ENCODE measurements at regions not wholly inside any gene's neighbourhood (a gene's known extent, or its start where the extent isn't known, plus 50 kb on each side); places are given as distances from the start of the nearest gene placed in this dataset.

- Mint-ChIP-seq H3K27ac (no peak overlapping the region), H3K27me3 (no peaks in the 10 kb centered on the region), H3K9me3 (no peaks in the 10 kb centered on the region), H3K4me3 (no peak overlapping the region), H3K4me1 (ENCODE audit: low read depth in 2 of 2) (no peaks in the 10 kb centered on the region), H3K36me3 (no peaks in the 10 kb centered on the region)
- DNase-seq (ENCODE audit: low spot score) (no peak), ATAC-seq (no peak)
Measured at GRCh38 chr12:86931714-86932113, 675.5 kb upstream of the MGAT4C start.

DNA sequence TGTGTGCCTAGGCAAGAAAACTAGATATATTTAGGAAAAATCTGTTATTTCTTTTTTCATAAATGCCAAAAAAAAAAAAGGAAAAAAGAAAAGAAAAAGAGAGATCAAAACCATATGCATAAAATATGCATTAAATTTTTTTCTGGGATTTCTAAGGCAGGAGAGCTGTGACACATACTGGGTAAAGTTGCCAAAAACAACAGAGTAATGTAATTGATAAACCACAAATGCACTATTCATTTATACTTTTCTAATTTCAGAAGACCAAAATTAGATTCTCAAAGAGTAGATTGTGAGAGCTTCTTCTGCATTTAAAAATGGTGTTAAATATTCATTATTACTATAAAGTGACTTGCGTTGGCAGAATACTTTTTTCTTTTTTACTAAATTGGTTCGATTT is 673.8 kb upstream of the MGAT4C start:
- no peak overlapping the region for H3K27ac Mint-ChIP-seq
- H3K36me3 Mint-ChIP-seq = no peaks in the 10 kb centered on the region
- H3K4me1 Mint-ChIP-seq (ENCODE audit: low read depth in 2 of 2) = no peaks in the 10 kb centered on the region
- H3K9me3 Mint-ChIP-seq = peaks cover 6% of the 10 kb centered on the region
- no peak for DNase-seq (ENCODE audit: low spot score)
- H3K27me3 Mint-ChIP-seq = no peaks in the 10 kb centered on the region
- H3K4me3 Mint-ChIP-seq = no peak overlapping the region
- no peak for ATAC-seq

DNA sequence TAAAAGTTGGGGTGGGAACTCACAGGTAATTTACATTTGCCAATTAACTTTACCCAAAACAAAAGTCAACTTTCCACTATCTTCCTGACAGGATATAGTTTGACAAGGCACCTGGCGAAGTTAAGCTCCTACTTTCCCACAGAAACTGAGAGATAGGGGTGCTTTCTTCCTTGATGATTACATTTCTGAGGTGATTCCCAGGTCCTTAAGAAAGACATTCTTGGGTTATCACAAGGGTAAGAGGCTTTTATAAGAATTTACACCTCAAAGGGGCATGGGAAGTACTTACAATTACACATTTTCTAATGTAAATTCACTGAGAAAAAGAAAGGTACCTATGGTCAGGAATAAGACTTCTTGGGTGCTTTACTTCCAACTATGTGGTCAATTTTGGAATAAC is 660.9 kb upstream of the MGAT4C start:
- peaks cover 10% of the 10 kb centered on the region for H3K36me3 Mint-ChIP-seq
- H3K4me1 Mint-ChIP-seq (ENCODE audit: low read depth in 2 of 2) = no peaks in the 10 kb centered on the region
- no peak overlapping the region for H3K4me3 Mint-ChIP-seq
- ATAC-seq (no peak), DNase-seq (ENCODE audit: low spot score) (no peak)
- H3K9me3 Mint-ChIP-seq = peaks cover 13% of the 10 kb centered on the region
- no peaks in the 10 kb centered on the region for H3K27me3 Mint-ChIP-seq
- H3K27ac Mint-ChIP-seq = no peak overlapping the region

- no peak for DNase-seq (ENCODE audit: low spot score)
- Mint-ChIP-seq H3K4me1 (ENCODE audit: low read depth in 2 of 2) (no peaks in the 10 kb centered on the region), H3K36me3 (peaks cover 6% of the 10 kb centered on the region), H3K27me3 (no peaks in the 10 kb centered on the region), H3K9me3 (peaks cover 14% of the 10 kb centered on the region), H3K27ac (no peak overlapping the region), H3K4me3 (no peak overlapping the region)
- no peak for ATAC-seq
Measured at GRCh38 chr12:86914721-86915120, 658.5 kb upstream of the MGAT4C start.

DNA sequence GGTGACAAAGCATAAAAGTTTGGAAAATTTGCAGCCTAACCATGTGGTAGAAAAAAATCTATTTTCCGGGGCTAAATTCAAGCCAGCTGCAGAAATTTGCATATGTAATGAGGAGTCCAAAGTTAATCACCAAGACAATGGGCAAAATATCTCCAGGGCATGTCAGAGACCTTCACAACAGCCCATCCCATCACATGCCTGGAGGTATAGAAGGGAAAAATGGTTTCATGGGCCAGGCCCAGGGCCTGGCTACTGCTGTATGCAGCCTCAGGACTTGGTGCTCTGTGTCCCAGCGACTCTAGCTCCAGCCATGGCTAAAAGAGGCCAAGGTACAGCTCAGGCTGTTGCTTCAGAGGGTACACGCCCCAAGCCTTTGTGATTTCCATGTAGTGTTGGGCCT is 655.8 kb upstream of the MGAT4C start:
- no peaks in the 10 kb centered on the region for H3K27me3 Mint-ChIP-seq
- no peaks in the 10 kb centered on the region for H3K36me3 Mint-ChIP-seq
- DNase-seq (ENCODE audit: low spot score) (no peak), ATAC-seq (no peak)
- peaks cover 5% of the 10 kb centered on the region for H3K9me3 Mint-ChIP-seq
- H3K4me1 Mint-ChIP-seq (ENCODE audit: low read depth in 2 of 2) = no peaks in the 10 kb centered on the region
- H3K27ac Mint-ChIP-seq = no peak overlapping the region
- no peak overlapping the region for H3K4me3 Mint-ChIP-seq

DNA sequence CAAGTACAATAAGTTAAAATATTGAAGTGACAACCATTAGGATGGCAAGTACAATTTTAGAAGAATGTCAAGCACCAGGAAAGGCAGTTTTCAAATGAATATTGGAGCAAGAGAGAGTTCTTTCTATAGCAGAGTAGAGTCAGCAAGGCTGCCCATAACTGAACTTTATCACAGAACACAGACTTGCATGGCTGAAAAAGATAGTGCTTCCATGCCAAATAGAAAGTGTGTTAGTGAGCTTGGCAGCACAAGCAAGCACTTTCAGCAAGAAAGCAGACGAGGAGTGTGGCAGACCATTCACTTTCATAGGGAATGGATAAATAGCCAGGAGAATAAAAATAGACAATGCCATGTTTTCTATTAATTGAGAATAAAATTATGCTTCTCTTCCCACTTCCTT is 647.0 kb upstream of the MGAT4C start:
- Mint-ChIP-seq H3K27ac (no peak overlapping the region), H3K4me3 (no peak overlapping the region), H3K27me3 (no peaks in the 10 kb centered on the region), H3K4me1 (ENCODE audit: low read depth in 2 of 2) (no peaks in the 10 kb centered on the region), H3K9me3 (peaks cover 3% of the 10 kb centered on the region), H3K36me3 (no peaks in the 10 kb centered on the region)
- DNase-seq (ENCODE audit: low spot score) (no peak), ATAC-seq (no peak)

DNA sequence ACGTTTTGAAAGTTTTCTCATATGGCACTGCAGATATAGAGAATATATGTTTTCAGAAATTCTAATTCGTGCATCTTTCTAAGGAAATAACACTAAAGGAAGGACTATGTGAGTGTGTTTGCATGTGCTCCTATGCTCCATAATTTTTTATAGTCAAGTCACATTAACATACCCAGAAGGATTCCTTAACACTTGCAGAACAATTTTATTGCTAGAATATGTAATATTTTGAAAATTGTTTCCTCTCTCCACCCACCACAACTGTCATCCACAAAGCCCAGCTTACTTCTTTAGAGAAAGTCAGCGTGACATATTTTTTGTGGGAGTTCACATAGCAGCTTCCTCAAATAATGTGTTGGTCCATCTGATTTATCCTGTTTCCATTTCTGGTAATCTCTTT is 604.6 kb upstream of the MGAT4C start:
- peaks cover 4% of the 10 kb centered on the region for H3K9me3 Mint-ChIP-seq
- ATAC-seq (no peak), DNase-seq (ENCODE audit: low spot score) (no peak)
- H3K27ac Mint-ChIP-seq = no peak overlapping the region
- no peaks in the 10 kb centered on the region for H3K36me3 Mint-ChIP-seq
- no peak overlapping the region for H3K4me3 Mint-ChIP-seq
- H3K4me1 Mint-ChIP-seq (ENCODE audit: low read depth in 2 of 2) = no peaks in the 10 kb centered on the region
- no peaks in the 10 kb centered on the region for H3K27me3 Mint-ChIP-seq

DNA sequence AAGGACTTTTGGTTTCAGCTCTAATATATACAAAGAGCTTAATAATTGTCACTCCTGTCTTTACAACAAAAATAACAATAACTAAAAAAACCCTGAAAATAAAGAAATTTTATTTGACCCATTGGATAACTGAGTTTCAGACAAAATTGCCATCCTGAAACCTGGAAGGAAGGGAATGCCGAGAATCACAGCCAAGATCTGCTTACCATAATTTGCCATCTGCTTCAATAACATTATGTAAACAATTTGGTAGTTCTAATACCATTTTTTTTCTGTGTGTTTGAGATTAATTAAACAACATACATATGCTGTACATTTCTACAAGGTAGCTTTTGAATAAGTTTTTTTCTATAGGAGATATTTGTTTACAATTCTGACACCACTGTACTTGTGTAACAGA is 596.3 kb upstream of the MGAT4C start:
- Mint-ChIP-seq H3K27ac (no peak overlapping the region), H3K4me1 (ENCODE audit: low read depth in 2 of 2) (no peaks in the 10 kb centered on the region), H3K9me3 (peaks cover 5% of the 10 kb centered on the region), H3K4me3 (no peak overlapping the region), H3K36me3 (no peaks in the 10 kb centered on the region), H3K27me3 (no peaks in the 10 kb centered on the region)
- no peak for ATAC-seq
- no peak for DNase-seq (ENCODE audit: low spot score)

- ATAC-seq = no peak
- Mint-ChIP-seq H3K9me3 (peaks cover 14% of the 10 kb centered on the region), H3K4me3 (no peak overlapping the region), H3K27ac (no peak overlapping the region), H3K4me1 (ENCODE audit: low read depth in 2 of 2) (no peaks in the 10 kb centered on the region), H3K27me3 (no peaks in the 10 kb centered on the region), H3K36me3 (no peaks in the 10 kb centered on the region)
- DNase-seq (ENCODE audit: low spot score) = no peak
Measured at GRCh38 chr12:86838711-86839110, 582.5 kb upstream of the MGAT4C start.

DNA sequence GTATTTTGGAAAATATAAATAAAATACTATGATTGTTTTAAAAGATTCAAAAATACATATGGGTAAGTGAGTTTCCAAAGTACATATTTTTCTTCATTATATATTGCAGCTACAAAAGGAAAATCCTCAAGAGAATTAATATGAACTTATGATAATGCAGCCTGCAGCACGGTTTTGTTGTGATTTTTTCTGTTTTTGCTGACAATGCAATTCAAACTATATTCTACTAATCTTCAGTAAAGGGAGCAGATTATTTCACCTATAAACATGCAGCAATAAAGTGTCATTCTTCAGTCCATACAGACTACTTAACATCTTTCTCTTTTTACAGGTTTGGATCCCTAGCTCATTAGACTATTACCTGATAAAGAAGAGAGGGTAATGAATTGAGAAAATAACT is 582.1 kb upstream of the MGAT4C start:
- no peak overlapping the region for H3K4me3 Mint-ChIP-seq
- no peaks in the 10 kb centered on the region for H3K36me3 Mint-ChIP-seq
- no peaks in the 10 kb centered on the region for H3K4me1 Mint-ChIP-seq (ENCODE audit: low read depth in 2 of 2)
- DNase-seq (ENCODE audit: low spot score) = no peak
- ATAC-seq = no peak
- H3K27ac Mint-ChIP-seq = no peak overlapping the region
- no peaks in the 10 kb centered on the region for H3K27me3 Mint-ChIP-seq
- peaks cover 14% of the 10 kb centered on the region for H3K9me3 Mint-ChIP-seq

DNA sequence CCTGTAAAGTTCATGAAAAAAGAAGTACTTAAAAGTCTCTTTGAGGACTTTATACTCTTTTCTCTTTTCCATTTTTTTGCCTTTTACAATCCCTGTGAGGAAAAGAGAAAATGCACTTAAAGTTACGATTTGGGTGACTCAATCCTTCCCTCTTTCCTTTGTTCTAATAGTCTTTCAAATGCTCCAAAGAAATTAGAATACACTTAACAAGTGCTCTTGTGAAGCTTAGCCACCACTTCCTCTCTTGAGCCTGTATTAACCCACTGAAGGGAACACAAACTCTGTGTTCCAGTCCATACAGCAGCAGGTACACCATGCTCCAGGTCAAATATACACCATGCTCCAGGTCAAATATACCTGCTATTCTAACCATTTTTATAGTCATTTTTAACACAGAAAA is 581.1 kb upstream of the MGAT4C start:
- Mint-ChIP-seq H3K4me3 (no peak overlapping the region), H3K9me3 (peaks cover 14% of the 10 kb centered on the region), H3K36me3 (no peaks in the 10 kb centered on the region), H3K4me1 (ENCODE audit: low read depth in 2 of 2) (no peaks in the 10 kb centered on the region), H3K27me3 (no peaks in the 10 kb centered on the region), H3K27ac (no peak overlapping the region)
- no peak for DNase-seq (ENCODE audit: low spot score)
- ATAC-seq = no peak

DNA sequence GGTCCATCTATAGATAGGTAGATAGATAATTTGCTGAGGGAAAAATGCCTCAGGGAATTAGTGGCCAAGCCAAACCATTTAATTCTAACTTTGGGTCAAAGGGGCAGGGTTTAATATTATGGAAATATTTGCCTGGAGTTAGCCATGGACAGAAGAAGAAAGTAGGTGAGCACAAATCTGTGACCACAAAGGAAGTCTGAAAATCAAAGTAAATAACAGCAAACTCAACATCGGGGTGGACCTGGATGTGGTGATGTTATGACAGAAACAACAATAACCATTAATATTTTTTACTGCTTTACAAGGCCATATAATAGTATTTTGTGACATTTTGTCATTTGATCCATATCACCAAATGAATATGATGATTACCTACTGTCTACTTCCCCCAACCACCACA is 578.0 kb upstream of the MGAT4C start:
- Mint-ChIP-seq H3K36me3 (no peaks in the 10 kb centered on the region), H3K27ac (no peak overlapping the region), H3K4me3 (no peak overlapping the region), H3K27me3 (no peaks in the 10 kb centered on the region), H3K4me1 (ENCODE audit: low read depth in 2 of 2) (no peaks in the 10 kb centered on the region), H3K9me3 (peaks cover 16% of the 10 kb centered on the region)
- no peak for DNase-seq (ENCODE audit: low spot score)
- ATAC-seq = no peak

DNA sequence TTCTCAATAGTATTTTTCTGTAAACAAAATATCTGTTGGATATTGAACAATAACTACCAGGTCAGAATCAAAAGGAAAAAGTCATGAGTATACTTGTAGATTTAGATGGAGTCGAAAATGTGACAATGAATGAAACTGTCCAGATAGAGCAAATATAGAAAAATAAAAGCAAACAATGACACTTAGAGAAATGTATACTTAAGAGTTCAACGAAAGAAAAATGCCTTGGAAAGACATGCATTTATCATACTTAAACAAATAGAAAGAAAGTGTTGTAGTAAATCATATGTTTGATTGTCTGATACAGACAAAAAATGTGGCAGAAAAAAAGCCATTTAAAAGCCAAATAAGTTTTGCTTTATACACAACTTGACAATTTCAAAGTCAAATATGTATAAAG is 571.2 kb upstream of the MGAT4C start:
- Mint-ChIP-seq H3K9me3 (peaks cover 13% of the 10 kb centered on the region), H3K4me1 (ENCODE audit: low read depth in 2 of 2) (no peaks in the 10 kb centered on the region), H3K4me3 (no peak overlapping the region), H3K27ac (no peak overlapping the region), H3K36me3 (peaks cover 4% of the 10 kb centered on the region), H3K27me3 (no peaks in the 10 kb centered on the region)
- ATAC-seq = no peak
- DNase-seq (ENCODE audit: low spot score) = no peak

- Mint-ChIP-seq H3K4me3 (no peak overlapping the region), H3K36me3 (peaks cover 4% of the 10 kb centered on the region), H3K4me1 (ENCODE audit: low read depth in 2 of 2) (no peaks in the 10 kb centered on the region), H3K9me3 (peaks cover 16% of the 10 kb centered on the region), H3K27me3 (no peaks in the 10 kb centered on the region), H3K27ac (no peak overlapping the region)
- DNase-seq (ENCODE audit: low spot score) (no peak), ATAC-seq (no peak)
Measured at GRCh38 chr12:86826051-86826450, 569.9 kb upstream of the MGAT4C start.

- no peak overlapping the region for H3K27ac Mint-ChIP-seq
- H3K4me1 Mint-ChIP-seq (ENCODE audit: low read depth in 2 of 2) = no peaks in the 10 kb centered on the region
- no peaks in the 10 kb centered on the region for H3K36me3 Mint-ChIP-seq
- no peaks in the 10 kb centered on the region for H3K27me3 Mint-ChIP-seq
- ATAC-seq = no peak
- H3K4me3 Mint-ChIP-seq = no peak overlapping the region
- no peak for DNase-seq (ENCODE audit: low spot score)
- H3K9me3 Mint-ChIP-seq = peaks cover 16% of the 10 kb centered on the region
Measured at GRCh38 chr12:86801439-86801838, 545.2 kb upstream of the MGAT4C start.
